ENCODE measurements at regions not wholly inside any gene's neighbourhood (a gene's known extent, or its start where the extent isn't known, plus 50 kb on each side); places are given as distances from the start of the nearest gene placed in this dataset.

GRCh38 chr14:87229131-87229530 lies 763.9 kb downstream of the GALC start:
- DNase-seq: no peak

GRCh38 chr14:87217023-87217422 lies 776.0 kb downstream of the GALC start:
- no peak for DNase-seq

GRCh38 chr14:87214558-87214957 lies 778.4 kb downstream of the GALC start:
- no peak for DNase-seq

GRCh38 chr14:87207756-87208155 lies 785.2 kb downstream of the GALC start:
- no peak for DNase-seq

- no peak for DNase-seq
Observed at GRCh38 chr14:87205811-87206210, 787.2 kb downstream of the GALC start.

- no peak for DNase-seq
Observed at GRCh38 chr14:87203346-87203745, 789.6 kb downstream of the GALC start.

GRCh38 chr14:87199381-87199780 lies 793.6 kb downstream of the GALC start:
- DNase-seq: no peak

- DNase-seq: no peak
Observed at GRCh38 chr14:87196436-87196835, 796.5 kb downstream of the GALC start.

GRCh38 chr14:87187786-87188185 lies 805.2 kb downstream of the GALC start:
- no peak for DNase-seq

GRCh38 chr14:87186737-87187136 lies 806.2 kb downstream of the GALC start:
- DNase-seq: no peak

GRCh38 chr14:87185961-87186560 lies 806.9 kb downstream of the GALC start:
- DNase-seq: no peak

- DNase-seq: no peak
Observed at GRCh38 chr14:87184180-87184579, 808.8 kb downstream of the GALC start.

- no peak for DNase-seq
Observed at GRCh38 chr14:87181288-87181687, 811.7 kb downstream of the GALC start.

- DNase-seq: no peak
Observed at GRCh38 chr14:87179936-87180335, 813.0 kb downstream of the GALC start.

- no peak for DNase-seq
Observed at GRCh38 chr14:87178277-87178676, 814.7 kb downstream of the GALC start.

GRCh38 chr14:87175175-87175574 lies 817.8 kb downstream of the GALC start:
- DNase-seq: no peak

- DNase-seq: no peak
Observed at GRCh38 chr14:87171141-87171540, 821.8 kb downstream of the GALC start.

- DNase-seq: no peak
Observed at GRCh38 chr14:87170179-87170578, 822.8 kb downstream of the GALC start.

GRCh38 chr14:87169362-87169761 lies 823.6 kb downstream of the GALC start:
- DNase-seq: no peak

- no peak for DNase-seq
Observed at GRCh38 chr14:87161502-87161901, 831.5 kb downstream of the GALC start.

GRCh38 chr14:87160989-87161388 lies 832.0 kb downstream of the GALC start:
- no peak for DNase-seq

- no peak for DNase-seq
Observed at GRCh38 chr14:87158283-87158682, 834.7 kb downstream of the GALC start.

GRCh38 chr14:87156878-87157277 lies 836.1 kb downstream of the GALC start:
- DNase-seq: no peak

GRCh38 chr14:87155856-87156488 lies 837.0 kb downstream of the GALC start:
- no peak for DNase-seq

- DNase-seq: no peak
Observed at GRCh38 chr14:87153901-87154300, 839.1 kb downstream of the GALC start.

Measured in NCI-H774 (cell line).